AG09319 (cell line): ENCODE measurements at regions not wholly inside any gene's neighbourhood (a gene's known extent, or its start where the extent isn't known, plus 50 kb on each side); places are given as distances from the start of the nearest gene placed in this dataset.

Experiments used
- DNase-seq: peaks from one replicate; pipeline ENCODE4 v3.0.0-alpha.2; 2010; ENCODE audit warnings: low read depth; ENCODE audit errors: extremely low read depth
- CTCF ChIP-seq: IDR thresholded peaks from 2 replicates; pipeline ENCODE4 v1.5.1; 2011; ENCODE audit warnings: low read depth, mild to moderate bottlenecking, inconsistent platforms, low read length, moderate library complexity

- TF ChIP-seq CTCF = no peak
- DNase-seq = no peak
These were observed 161.1 kb upstream of the ROBO1 start for GRCh38 chr3:79928687-79929408.

- TF ChIP-seq CTCF = no peak
- DNase-seq = no peak
These were observed 158.7 kb upstream of the ROBO1 start for GRCh38 chr3:79926522-79926921.

- no peak for DNase-seq
- TF ChIP-seq CTCF = no peak
These were observed 154.8 kb upstream of the ROBO1 start for GRCh38 chr3:79922633-79923032.

- no peak for TF ChIP-seq CTCF
- DNase-seq = no peak
These were observed 149.8 kb upstream of the ROBO1 start for GRCh38 chr3:79917561-79917960.

GRCh38 chr3:79910337-79910736 lies 142.5 kb upstream of the ROBO1 start:
- no peak for TF ChIP-seq CTCF
- DNase-seq = no peak

- no peak for DNase-seq
- no peak for TF ChIP-seq CTCF
These were observed 138.3 kb upstream of the ROBO1 start for GRCh38 chr3:79906106-79906505.

GRCh38 chr3:79902151-79902550 lies 134.4 kb upstream of the ROBO1 start:
- DNase-seq = no peak

More at GRCh38 chr3:79902151-79902550, 134.4 kb upstream of the ROBO1 start:
- TF ChIP-seq CTCF = no peak
